ENCODE measurements at regions not wholly inside any gene's neighbourhood (a gene's known extent, or its start where the extent isn't known, plus 50 kb on each side); places are given as distances from the start of the nearest gene placed in this dataset.

- FAIRE-seq = no peak
These were observed 61.7 kb upstream of the PPP2R2B start for GRCh38 chr5:146940295-146940694.

GRCh38 chr5:146944019-146944418 lies 65.5 kb upstream of the PPP2R2B start:
- no peak for FAIRE-seq

GRCh38 chr5:146944764-146945616 lies 66.4 kb upstream of the PPP2R2B start:
- FAIRE-seq = no peak

GRCh38 chr5:146945617-146946084 lies 67.1 kb upstream of the PPP2R2B start:
- no peak for FAIRE-seq

- FAIRE-seq = no peak
These were observed 68.8 kb upstream of the PPP2R2B start for GRCh38 chr5:146947181-146947941.

- FAIRE-seq = no peak
These were observed 70.1 kb upstream of the PPP2R2B start for GRCh38 chr5:146948666-146949065.

- no peak for FAIRE-seq
These were observed 73.6 kb upstream of the PPP2R2B start for GRCh38 chr5:146952168-146952567.

GRCh38 chr5:146956217-146956616 lies 77.7 kb upstream of the PPP2R2B start:
- no peak for FAIRE-seq

GRCh38 chr5:146959360-146959759 lies 80.8 kb upstream of the PPP2R2B start:
- FAIRE-seq = no peak

- no peak for FAIRE-seq
These were observed 84.3 kb upstream of the PPP2R2B start for GRCh38 chr5:146962801-146963355.

GRCh38 chr5:146965761-146966659 lies 87.5 kb upstream of the PPP2R2B start:
- peak; percentile 92 for FAIRE-seq

GRCh38 chr5:146967646-146968045 lies 89.1 kb upstream of the PPP2R2B start:
- FAIRE-seq = no peak

GRCh38 chr5:146971401-146971800 lies 92.8 kb upstream of the PPP2R2B start:
- FAIRE-seq = no peak

- FAIRE-seq = no peak
These were observed 107.9 kb upstream of the PPP2R2B start for GRCh38 chr5:146986469-146986868.

GRCh38 chr5:146993876-146994530 lies 115.4 kb upstream of the PPP2R2B start:
- FAIRE-seq = no peak

- no peak for FAIRE-seq
These were observed 117.3 kb upstream of the PPP2R2B start for GRCh38 chr5:146995878-146996277.

GRCh38 chr5:147015405-147015804 lies 136.8 kb upstream of the PPP2R2B start:
- no peak for FAIRE-seq

GRCh38 chr5:147017191-147017590 lies 138.6 kb upstream of the PPP2R2B start:
- no peak for FAIRE-seq

- FAIRE-seq = no peak
These were observed 139.1 kb upstream of the PPP2R2B start for GRCh38 chr5:147017621-147018020.

GRCh38 chr5:147018812-147019211 lies 140.3 kb upstream of the PPP2R2B start:
- no peak for FAIRE-seq

- no peak for FAIRE-seq
These were observed 158.2 kb upstream of the PPP2R2B start for GRCh38 chr5:147036691-147037245.
